SU-DHL-6 (cell line): ENCODE measurements at regions not wholly inside any gene's neighbourhood (a gene's known extent, or its start where the extent isn't known, plus 50 kb on each side); places are given as distances from the start of the nearest gene placed in this dataset.

Experiments used
- H2AFZ ChIP-seq: fragments of 200-600 bp; sonication (generic); 2 replicates; pipeline ENCODE4 v1.6.1; 2014; ENCODE audit warnings: low read depth, mild to moderate bottlenecking, moderate library complexity, mixed read lengths, antibody characterized with exemption, low read length; ENCODE audit not compliant: severe bottlenecking
- H3F3A ChIP-seq: fragments of 200-600 bp; shearing (Covaris generic); 2 replicates; pipeline ENCODE4 v1.6.0; 2016; ENCODE audit warnings: antibody characterized with exemption, mild to moderate bottlenecking; ENCODE audit not compliant: insufficient read depth
- H3K27ac ChIP-seq: fragments of 200-600 bp; sonication (generic); 2 replicates; pipeline ENCODE4 v1.5.1; 2016; ENCODE audit warnings: low read depth, mild to moderate bottlenecking, low read length, moderate library complexity, mixed read lengths
- H3K27me3 ChIP-seq: fragments of 200-600 bp; sonication (generic), shearing (Covaris generic); 2 replicates; pipeline ENCODE4 v1.6.0; 2014; ENCODE audit warnings: mild to moderate bottlenecking, low read length
- H3K36me3 ChIP-seq: fragments of 200-600 bp; sonication (generic); 2 replicates; pipeline ENCODE4 v1.6.1; 2014; ENCODE audit warnings: mild to moderate bottlenecking, low read length, mixed read lengths
- H3K4me2 ChIP-seq: fragments of 300-600, 200-600 bp; shearing (Covaris generic), sonication (generic); 2 replicates; pipeline ENCODE4 v1.6.0; 2014; ENCODE audit warnings: low read length, low read depth, mild to moderate bottlenecking; ENCODE audit not compliant: poor library complexity, severe bottlenecking
- H3K4me3 ChIP-seq: fragments of 200-600 bp; sonication (generic); 2 replicates; pipeline ENCODE4 v1.5.1; 2014; ENCODE audit warnings: antibody characterized with exemption, low read length, mild to moderate bottlenecking, mixed read lengths; ENCODE audit not compliant: insufficient read depth, poor library complexity, severe bottlenecking
- H3K79me2 ChIP-seq: fragments of 200-600 bp; sonication (generic); 2 replicates; pipeline ENCODE4 v1.6.1; 2014; ENCODE audit warnings: mild to moderate bottlenecking, low read length, moderate library complexity; ENCODE audit not compliant: insufficient read depth
- H3K9ac ChIP-seq: fragments of 200-600 bp; sonication (generic); 2 replicates; pipeline ENCODE4 v1.7.0; 2014; ENCODE audit warnings: mild to moderate bottlenecking, low read length
- H3K9me2 ChIP-seq: fragments of 200-600 bp; sonication (generic); replicated peaks from 2 replicates; pipeline ENCODE4 v1.6.1; 2014; ENCODE audit warnings: low read length; ENCODE audit not compliant: insufficient read depth
- H3K9me3 ChIP-seq: fragments of 200-600 bp; sonication (generic); 2 replicates; pipeline ENCODE4 v1.6.1; 2014; ENCODE audit warnings: low read length, mixed read lengths; ENCODE audit not compliant: insufficient read depth
- H4K20me1 ChIP-seq: fragments of 200-600 bp; sonication (generic); 2 replicates; pipeline ENCODE4 v1.6.1; 2014; ENCODE audit warnings: low read depth, mild to moderate bottlenecking, antibody characterized with exemption, low read length, moderate library complexity, mixed read lengths
- EZH2phosphoT487 ChIP-seq: fragments of 200-600 bp; sonication (generic), shearing (Covaris generic); conservative IDR thresholded peaks from 2 replicates; pipeline ENCODE4 v1.6.1; 2018; ENCODE audit warnings: mild to moderate bottlenecking, antibody characterized with exemption, low read length, moderate library complexity, mixed read lengths
- TF ChIP-seq, protein P1 (sequence below): fragments of 200-600 bp; sonication (generic); IDR thresholded peaks from one replicate; pipeline ENCODE4 v1.5.1; 2017; ENCODE audit warnings: antibody characterized with exemption, mild to moderate bottlenecking, low read length, moderate library complexity; ENCODE audit not compliant: insufficient read depth, poor library complexity, severe bottlenecking

DNA sequence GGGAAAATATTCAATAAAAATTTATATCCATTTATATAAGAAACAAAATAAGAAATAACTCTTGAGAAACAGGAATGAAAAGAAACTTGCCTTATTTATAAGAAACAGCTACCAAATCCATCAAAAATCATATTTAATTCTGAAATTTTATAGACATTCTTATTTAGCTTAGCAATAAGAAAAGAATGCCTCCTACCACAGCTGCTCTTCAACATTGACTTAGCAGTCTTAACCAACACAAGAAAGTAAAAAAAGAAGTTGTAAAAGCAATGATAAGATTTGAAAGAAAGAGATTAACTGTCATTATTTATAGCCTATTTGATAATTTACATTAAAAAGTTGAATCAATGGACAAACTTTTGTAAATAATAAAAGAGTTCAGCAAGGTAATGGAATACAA is 212.8 kb downstream of the ZNF365 start:
- Histone ChIP-seq H3K4me3 (no peak overlapping the region), H3K9ac (no peak overlapping the region), H3K36me3 (no peaks in the 10 kb centered on the region), H3F3A (no peaks in the 10 kb centered on the region), H3K4me2 (no peak overlapping the region), H3K27ac (no peak overlapping the region), H3K9me2 (no peaks in the 10 kb centered on the region), H3K27me3 (no peaks in the 10 kb centered on the region), H3K79me2 (no peaks in the 10 kb centered on the region), H2AFZ (no peak overlapping the region), H3K9me3 (no peaks in the 10 kb centered on the region), H4K20me1 (no peaks in the 10 kb centered on the region)
- TF ChIP-seq EZH2phosphoT487: no peak
- TF ChIP-seq, protein P1, sequence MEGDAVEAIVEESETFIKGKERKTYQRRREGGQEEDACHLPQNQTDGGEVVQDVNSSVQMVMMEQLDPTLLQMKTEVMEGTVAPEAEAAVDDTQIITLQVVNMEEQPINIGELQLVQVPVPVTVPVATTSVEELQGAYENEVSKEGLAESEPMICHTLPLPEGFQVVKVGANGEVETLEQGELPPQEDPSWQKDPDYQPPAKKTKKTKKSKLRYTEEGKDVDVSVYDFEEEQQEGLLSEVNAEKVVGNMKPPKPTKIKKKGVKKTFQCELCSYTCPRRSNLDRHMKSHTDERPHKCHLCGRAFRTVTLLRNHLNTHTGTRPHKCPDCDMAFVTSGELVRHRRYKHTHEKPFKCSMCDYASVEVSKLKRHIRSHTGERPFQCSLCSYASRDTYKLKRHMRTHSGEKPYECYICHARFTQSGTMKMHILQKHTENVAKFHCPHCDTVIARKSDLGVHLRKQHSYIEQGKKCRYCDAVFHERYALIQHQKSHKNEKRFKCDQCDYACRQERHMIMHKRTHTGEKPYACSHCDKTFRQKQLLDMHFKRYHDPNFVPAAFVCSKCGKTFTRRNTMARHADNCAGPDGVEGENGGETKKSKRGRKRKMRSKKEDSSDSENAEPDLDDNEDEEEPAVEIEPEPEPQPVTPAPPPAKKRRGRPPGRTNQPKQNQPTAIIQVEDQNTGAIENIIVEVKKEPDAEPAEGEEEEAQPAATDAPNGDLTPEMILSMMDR: no peak

DNA sequence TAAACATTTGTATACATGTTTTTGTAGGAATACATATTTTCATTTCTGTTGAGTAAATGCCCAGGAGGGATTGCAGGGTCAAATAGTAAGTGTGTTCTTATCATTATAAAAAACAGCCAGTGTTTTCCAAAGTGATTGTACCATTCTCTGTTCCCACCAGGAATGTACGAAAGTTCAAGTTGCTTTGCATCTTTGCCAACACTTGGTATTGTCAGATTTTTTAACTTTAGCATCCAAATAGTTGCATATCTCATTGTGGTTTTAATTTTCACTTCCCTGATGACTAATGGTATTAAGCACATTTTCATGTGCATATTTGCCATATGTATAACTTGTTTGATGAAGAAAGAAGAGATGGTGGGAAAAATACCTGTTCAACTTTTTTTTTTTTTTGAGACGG is 213.9 kb downstream of the ZNF365 start:
- Histone ChIP-seq H2AFZ (no peak overlapping the region), H3K36me3 (no peaks in the 10 kb centered on the region), H3K4me2 (no peak overlapping the region), H3K9me3 (no peaks in the 10 kb centered on the region), H3F3A (no peaks in the 10 kb centered on the region), H3K9me2 (no peaks in the 10 kb centered on the region), H3K4me3 (no peak overlapping the region), H3K27ac (no peak overlapping the region), H3K9ac (no peak overlapping the region), H3K27me3 (no peaks in the 10 kb centered on the region), H4K20me1 (no peaks in the 10 kb centered on the region), H3K79me2 (no peaks in the 10 kb centered on the region)
- TF ChIP-seq, protein P1: no peak
- no peak for TF ChIP-seq EZH2phosphoT487

DNA sequence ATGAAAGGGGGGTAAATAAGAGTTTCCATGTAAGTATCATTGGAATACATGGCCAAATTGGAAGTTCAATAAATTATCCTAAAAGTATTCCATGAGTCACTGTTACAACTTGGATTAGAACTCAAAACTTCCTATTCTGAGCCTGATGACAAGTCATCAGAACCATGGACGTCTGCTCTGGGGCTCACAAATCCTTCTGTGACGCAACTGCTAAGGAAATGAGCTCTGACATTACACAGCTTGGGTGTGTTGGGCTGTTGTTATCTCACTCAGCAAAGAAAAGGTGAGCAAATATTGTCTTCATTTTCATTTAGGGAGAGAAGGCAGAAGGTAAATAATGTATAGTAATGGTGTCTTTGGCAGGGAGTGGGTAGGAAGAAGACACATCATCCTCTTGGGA is 214.8 kb upstream of the ADO start:
- Histone ChIP-seq H3K27me3 (no peaks in the 10 kb centered on the region), H3K27ac (no peak overlapping the region), H4K20me1 (no peaks in the 10 kb centered on the region), H3F3A (no peaks in the 10 kb centered on the region), H3K9me2 (no peaks in the 10 kb centered on the region), H3K4me3 (no peak overlapping the region), H3K79me2 (no peaks in the 10 kb centered on the region), H3K9ac (no peak overlapping the region), H3K9me3 (no peaks in the 10 kb centered on the region), H3K36me3 (no peaks in the 10 kb centered on the region), H3K4me2 (no peak overlapping the region), H2AFZ (no peak overlapping the region)
- TF ChIP-seq EZH2phosphoT487: no peak
- TF ChIP-seq, protein P1: no peak
